ENCODE measurements at regions not wholly inside any gene's neighbourhood (a gene's known extent, or its start where the extent isn't known, plus 50 kb on each side); places are given as distances from the start of the nearest gene placed in this dataset.

- TF ChIP-seq POLR2AphosphoS5 (IDR thresholded peaks at IDR 0.05; ENCODE audit: low read depth, low read length) (no peak), POU2F2 (IDR thresholded peaks at IDR 0.05; ENCODE audit: low read depth, low read length) (no peak)
Observed at GRCh38 chr2:180607514-180608049, 372.8 kb upstream of the UBE2E3 start.
